GM21423 (cell line): ENCODE measurements at regions not wholly inside any gene's neighbourhood (a gene's known extent, or its start where the extent isn't known, plus 50 kb on each side); places are given as distances from the start of the nearest gene placed in this dataset.

Experiments used
- ATAC-seq: cut with Tn5 transposase; IDR thresholded peaks from one replicate; pipeline ENCODE4 v1.9.1; 2021; ENCODE audit warnings: mild to moderate bottlenecking, moderate library complexity; ENCODE audit not compliant: unreplicated experiment

GRCh38 chr16:5885521-5885920 is 787.9 kb upstream of the EEF2KMT start:
- ATAC-seq = no peak

GRCh38 chr16:5884996-5885395 is 787.4 kb upstream of the EEF2KMT start:
- no peak for ATAC-seq

- ATAC-seq = no peak
Measured at GRCh38 chr16:5884339-5884738, 786.7 kb upstream of the EEF2KMT start.

- no peak for ATAC-seq
Measured at GRCh38 chr16:5882087-5882640, 784.6 kb upstream of the EEF2KMT start.

- ATAC-seq = no peak
Measured at GRCh38 chr16:5875416-5875815, 777.8 kb upstream of the EEF2KMT start.

- no peak for ATAC-seq
Measured at GRCh38 chr16:5874899-5875298, 777.3 kb upstream of the EEF2KMT start.

- ATAC-seq = no peak
Measured at GRCh38 chr16:5873221-5873620, 775.6 kb upstream of the EEF2KMT start.

- no peak for ATAC-seq
Measured at GRCh38 chr16:5870886-5871691, 773.5 kb upstream of the EEF2KMT start.

GRCh38 chr16:5867250-5867649 is 769.7 kb upstream of the EEF2KMT start:
- ATAC-seq = no peak

GRCh38 chr16:5865236-5865635 is 767.6 kb upstream of the EEF2KMT start:
- no peak for ATAC-seq

GRCh38 chr16:5863071-5863606 is 765.5 kb upstream of the EEF2KMT start:
- no peak for ATAC-seq

GRCh38 chr16:5862103-5862840 is 764.7 kb upstream of the EEF2KMT start:
- ATAC-seq = no peak

- ATAC-seq = no peak
Measured at GRCh38 chr16:5861241-5861640, 763.6 kb upstream of the EEF2KMT start.

- ATAC-seq = no peak
Measured at GRCh38 chr16:5858180-5858579, 760.6 kb upstream of the EEF2KMT start.

GRCh38 chr16:5854027-5854426 is 756.4 kb upstream of the EEF2KMT start:
- no peak for ATAC-seq

- no peak for ATAC-seq
Measured at GRCh38 chr16:5852151-5852550, 754.6 kb upstream of the EEF2KMT start.

- no peak for ATAC-seq
Measured at GRCh38 chr16:5851393-5851982, 753.9 kb upstream of the EEF2KMT start.

GRCh38 chr16:5850632-5851392 is 753.2 kb upstream of the EEF2KMT start:
- ATAC-seq = no peak

GRCh38 chr16:5845046-5845445 is 747.5 kb upstream of the EEF2KMT start:
- ATAC-seq = no peak

- no peak for ATAC-seq
Measured at GRCh38 chr16:5841974-5842373, 744.4 kb upstream of the EEF2KMT start.

GRCh38 chr16:5838725-5839124 is 741.1 kb upstream of the EEF2KMT start:
- ATAC-seq = no peak
